ENCODE measurements at regions not wholly inside any gene's neighbourhood (a gene's known extent, or its start where the extent isn't known, plus 50 kb on each side); places are given as distances from the start of the nearest gene placed in this dataset.

- DNase-seq (no peak), ATAC-seq (ENCODE audit: low read depth) (no peak)
- Mint-ChIP-seq H3K27me3 (no peaks in the 10 kb centered on the region), H3K4me1 (no peaks in the 10 kb centered on the region), H3K4me3 (no peak overlapping the region), H3K27ac (no peak overlapping the region), H3K9me3 (no peaks in the 10 kb centered on the region), H3K36me3 (ENCODE audit: low read depth) (no peaks in the 10 kb centered on the region)
- intact Hi-C loops (cut with micrococcal nuclease) = no loop called here
- no peak for TF ChIP-seq CTCF (IDR thresholded peaks at IDR 0.05)
- ChIA-PET POLR2A (no interaction called here), CTCF (no interaction called here)
Observed at GRCh38 chr10:117942226-117942625, 104.5 kb downstream of the RAB11FIP2 start.

- no peaks in the 10 kb centered on the region for H3K4me1 Mint-ChIP-seq
- intact Hi-C loops (cut with micrococcal nuclease) = no loop called here
- no peaks in the 10 kb centered on the region for H3K27me3 Mint-ChIP-seq
- H3K9me3 Mint-ChIP-seq = no peaks in the 10 kb centered on the region
- no peak overlapping the region for H3K4me3 Mint-ChIP-seq
- ChIA-PET POLR2A (no interaction called here), CTCF (no interaction called here)
- no peak for DNase-seq
- no peak for ATAC-seq (ENCODE audit: low read depth)
- no peaks in the 10 kb centered on the region for H3K36me3 Mint-ChIP-seq (ENCODE audit: low read depth)
- no peak for TF ChIP-seq CTCF (IDR thresholded peaks at IDR 0.05)
- H3K27ac Mint-ChIP-seq = no peak overlapping the region
Observed at GRCh38 chr10:117944676-117945447, 101.9 kb downstream of the RAB11FIP2 start.

GRCh38 chr10:117945651-117946050 is 101.1 kb downstream of the RAB11FIP2 start:
- no peak for ATAC-seq (ENCODE audit: low read depth)
- ChIA-PET CTCF (no interaction called here), POLR2A (no interaction called here)
- no peaks in the 10 kb centered on the region for H3K27me3 Mint-ChIP-seq
- H3K9me3 Mint-ChIP-seq = no peaks in the 10 kb centered on the region
- TF ChIP-seq CTCF (IDR thresholded peaks at IDR 0.05) = no peak
- no peak overlapping the region for H3K27ac Mint-ChIP-seq
- DNase-seq = no peak
- H3K36me3 Mint-ChIP-seq (ENCODE audit: low read depth) = no peaks in the 10 kb centered on the region
- no peak overlapping the region for H3K4me3 Mint-ChIP-seq
- no peaks in the 10 kb centered on the region for H3K4me1 Mint-ChIP-seq
- intact Hi-C loops (cut with micrococcal nuclease) = no loop called here

- TF ChIP-seq CTCF (IDR thresholded peaks at IDR 0.05) = no peak
- ATAC-seq (ENCODE audit: low read depth) (no peak), DNase-seq (no peak)
- Mint-ChIP-seq H3K27me3 (no peaks in the 10 kb centered on the region), H3K4me3 (no peak overlapping the region), H3K36me3 (ENCODE audit: low read depth) (no peaks in the 10 kb centered on the region), H3K4me1 (no peaks in the 10 kb centered on the region), H3K9me3 (no peaks in the 10 kb centered on the region), H3K27ac (no peak overlapping the region)
- CTCF ChIA-PET = no interaction called here
- intact Hi-C loops (cut with micrococcal nuclease) = no loop called here
- POLR2A ChIA-PET = no interaction called here
Observed at GRCh38 chr10:117946525-117947070, 100.1 kb downstream of the RAB11FIP2 start.

- TF ChIP-seq CTCF (IDR thresholded peaks at IDR 0.05) = no peak
- H3K9me3 Mint-ChIP-seq = no peaks in the 10 kb centered on the region
- no peak overlapping the region for H3K27ac Mint-ChIP-seq
- ATAC-seq (ENCODE audit: low read depth) = no peak
- intact Hi-C loops (cut with micrococcal nuclease) = no loop called here
- no peaks in the 10 kb centered on the region for H3K27me3 Mint-ChIP-seq
- H3K36me3 Mint-ChIP-seq (ENCODE audit: low read depth) = no peaks in the 10 kb centered on the region
- ChIA-PET POLR2A (no interaction called here), CTCF (no interaction called here)
- no peaks in the 10 kb centered on the region for H3K4me1 Mint-ChIP-seq
- DNase-seq = no peak
- H3K4me3 Mint-ChIP-seq = no peak overlapping the region
Observed at GRCh38 chr10:117948493-117948892, 98.2 kb downstream of the RAB11FIP2 start.

Data from activated B cell treated with CpG ODN at 0.5 μM for 24 hours (primary cell).